ENCODE measurements at regions not wholly inside any gene's neighbourhood (a gene's known extent, or its start where the extent isn't known, plus 50 kb on each side); places are given as distances from the start of the nearest gene placed in this dataset.

DNA sequence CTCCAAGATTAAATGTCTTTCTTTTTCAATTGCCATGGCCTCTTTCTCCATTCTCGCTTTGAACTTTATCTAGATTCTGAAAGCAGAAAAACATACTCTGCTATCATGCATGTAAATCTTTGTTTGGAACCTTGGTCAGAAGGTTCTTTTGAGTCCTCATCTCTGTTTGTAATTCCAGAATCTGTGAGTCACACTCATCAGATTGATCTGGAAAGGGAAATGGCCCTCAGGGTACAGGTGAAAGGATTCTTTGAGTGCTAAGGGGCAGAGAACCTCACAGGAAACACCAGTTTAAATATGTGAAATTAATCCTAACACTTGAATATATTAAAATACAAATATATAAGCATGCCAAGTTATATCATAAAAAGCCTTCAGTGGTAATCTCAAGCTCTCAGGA is 211.0 kb upstream of the ADGRL3 start:
- no peak for DNase-seq (ENCODE audit: low spot score)
- no peak overlapping the region for H3K4me2 ChIP-seq
- H3K9me2 ChIP-seq (ENCODE audit: insufficient read depth) = peaks cover 10% of the 10 kb centered on the region; the same call in 1 of the 2 replicates
- no peaks in the 10 kb centered on the region for H3K36me3 ChIP-seq (ENCODE audit: insufficient read depth)
- H3K9me3 Mint-ChIP-seq = no peaks in the 10 kb centered on the region
- H3K4me1 ChIP-seq (ENCODE audit: insufficient read depth) = no peaks in the 10 kb centered on the region
- H3K27me3 Mint-ChIP-seq (ENCODE audit: insufficient read depth, low read depth, poor library complexity) = no peaks in the 10 kb centered on the region
- no peak overlapping the region for H3K27ac ChIP-seq (ENCODE audit: low read depth)
- no peaks in the 10 kb centered on the region for H3K4me1 Mint-ChIP-seq
- TF ChIP-seq ZNF462 (CRISPR knock-in tag; IDR thresholded peaks at IDR 0.05) (no peak), STAT1 (IDR thresholded peaks at IDR 0.05; ENCODE audit: unreplicated experiment) (no peak)
- no peak overlapping the region for H3K4me3 Mint-ChIP-seq
- no peaks in the 10 kb centered on the region for H3K27me3 ChIP-seq (ENCODE audit: insufficient read depth)
- H3K79me2 ChIP-seq (replicated peaks; ENCODE audit: insufficient read depth) = no peaks in the 10 kb centered on the region
- H3K27ac Mint-ChIP-seq = no peak overlapping the region
- no peaks in the 10 kb centered on the region for H4K20me1 ChIP-seq (replicated peaks; ENCODE audit: insufficient read depth)
- no peak overlapping the region for H2AFZ ChIP-seq
- no peak for ATAC-seq
- no peaks in the 10 kb centered on the region for H3F3A ChIP-seq (replicated peaks; ENCODE audit: low read depth)
- H3K4me3 ChIP-seq = no peak overlapping the region
- no peaks in the 10 kb centered on the region for H3K36me3 Mint-ChIP-seq (ENCODE audit: low read depth)

- Histone ChIP-seq H3K4me1 (ENCODE audit: insufficient read depth) (no peaks in the 10 kb centered on the region), H3F3A (replicated peaks; ENCODE audit: low read depth) (no peaks in the 10 kb centered on the region), H3K79me2 (replicated peaks; ENCODE audit: insufficient read depth) (no peaks in the 10 kb centered on the region), H3K27ac (ENCODE audit: low read depth) (no peak overlapping the region), H3K36me3 (ENCODE audit: insufficient read depth) (no peaks in the 10 kb centered on the region), H3K4me2 (no peak overlapping the region), H4K20me1 (replicated peaks; ENCODE audit: insufficient read depth) (no peaks in the 10 kb centered on the region), H3K27me3 (ENCODE audit: insufficient read depth) (no peaks in the 10 kb centered on the region), H3K9me2 (ENCODE audit: insufficient read depth) (peaks cover 6% of the 10 kb centered on the region; the same call in 1 of the 2 replicates), H2AFZ (no peak overlapping the region), H3K4me3 (no peak overlapping the region)
- Mint-ChIP-seq H3K9me3 (no peaks in the 10 kb centered on the region), H3K27ac (no peak overlapping the region), H3K4me3 (no peak overlapping the region), H3K4me1 (no peaks in the 10 kb centered on the region), H3K36me3 (ENCODE audit: low read depth) (no peaks in the 10 kb centered on the region), H3K27me3 (ENCODE audit: insufficient read depth, low read depth, poor library complexity) (no peaks in the 10 kb centered on the region)
- ATAC-seq (no peak), DNase-seq (ENCODE audit: low spot score) (no peak)
- TF ChIP-seq EZH2 (IDR thresholded peaks at IDR 0.05; ENCODE audit: low read depth, unreplicated experiment) = no peak
- TF ChIP-seq STAT1 (IDR thresholded peaks at IDR 0.05; ENCODE audit: unreplicated experiment) = no peak
- no peak for TF ChIP-seq EZH2phosphoT487 (IDR thresholded peaks at IDR 0.05; ENCODE audit: unreplicated experiment)
- no peak for TF ChIP-seq ZNF462 (CRISPR knock-in tag; IDR thresholded peaks at IDR 0.05)
Observed at GRCh38 chr4:60992037-60992436, 208.1 kb upstream of the ADGRL3 start.
